Smooth muscle cell (in vitro differentiated cells): ENCODE measurements at regions not wholly inside any gene's neighbourhood (a gene's known extent, or its start where the extent isn't known, plus 50 kb on each side); places are given as distances from the start of the nearest gene placed in this dataset.

ENCODE experiments used
- DNase-seq: peaks from one replicate; lab custom pipeline; 2025; ENCODE audit not compliant: unreplicated experiment; lab: John Stamatoyannopoulos, UW
- H2AFZ ChIP-seq: fragments of 200-600 bp; sonication (generic); 2 replicates; pipeline ENCODE4 v1.6.0; 2016; ENCODE audit warnings: antibody characterized with exemption, low read depth, mild to moderate bottlenecking
- H3F3A ChIP-seq: fragments of 200-600 bp; sonication (generic); 2 replicates; pipeline ENCODE4 v1.6.0; 2017; ENCODE audit warnings: antibody characterized with exemption, low read depth
- H3K27ac ChIP-seq: fragments of 200-600 bp; sonication (generic); 2 replicates; pipeline ENCODE4 v1.5.1; 2016; ENCODE audit warnings: low read depth, mild to moderate bottlenecking
- H3K27me3 ChIP-seq: fragments of 200-600 bp; sonication (generic); 2 replicates; pipeline ENCODE4 v1.6.1; 2016; ENCODE audit warnings: low read depth, mild to moderate bottlenecking
- H3K36me3 ChIP-seq: fragments of 200-600 bp; sonication (generic); 2 replicates; pipeline ENCODE4 v1.5.1; 2016; ENCODE audit warnings: low read depth
- H3K4me1 ChIP-seq: fragments of 200-600 bp; sonication (generic); 2 replicates; pipeline ENCODE4 v1.5.1; 2016; ENCODE audit warnings: low read depth
- H3K4me2 ChIP-seq: fragments of 200-600 bp; sonication (generic); 2 replicates; pipeline ENCODE4 v1.6.0; 2016; ENCODE audit warnings: mild to moderate bottlenecking
- H3K4me3 ChIP-seq: fragments of 200-600 bp; sonication (generic); 2 replicates; pipeline ENCODE4 v1.5.1; 2016; ENCODE audit warnings: mild to moderate bottlenecking
- H3K79me2 ChIP-seq: fragments of 200-600 bp; sonication (generic); 2 replicates; pipeline ENCODE4 v1.6.0; 2016; ENCODE audit warnings: low read depth, mild to moderate bottlenecking
- H3K9ac ChIP-seq: fragments of 200-600 bp; sonication (generic); 2 replicates; pipeline ENCODE4 v1.6.0; 2016; ENCODE audit warnings: low read depth
- H3K9me3 ChIP-seq: fragments of 200-600 bp; sonication (generic); replicated peaks from 2 replicates; pipeline ENCODE4 v1.5.1; 2016; ENCODE audit warnings: low read depth
- H4K20me1 ChIP-seq: fragments of 200-600 bp; sonication (generic); 2 replicates; pipeline ENCODE4 v1.6.0; 2016; ENCODE audit warnings: low read depth
- CTCF ChIP-seq: fragments of 200-600 bp; sonication (generic); IDR thresholded peaks from 2 replicates; pipeline ENCODE4 v1.5.1; 2017; ENCODE audit warnings: borderline replicate concordance, mild to moderate bottlenecking, antibody characterized with exemption; ENCODE audit not compliant: insufficient read depth, poor library complexity, severe bottlenecking
- WGBS: methylation state at CpG from one replicate; pipeline ENCODE4 v1.1.7; 2016; ENCODE audit warnings: low lambda C conversion rate; 5-methylcytosine and 5-hydroxymethylcytosine counted together

- H3K4me2 ChIP-seq: peak overlapping the region; percentile 3
- no peaks in the 10 kb centered on the region for H3F3A ChIP-seq
- no peaks in the 10 kb centered on the region for H3K9me3 ChIP-seq
- no peak overlapping the region for H3K4me3 ChIP-seq
- H3K9ac ChIP-seq: no peak overlapping the region
- H3K79me2 ChIP-seq: no peaks in the 10 kb centered on the region
- WGBS: 44% methylated on average over 5 of the region's 5 CpGs
- H3K27ac ChIP-seq: no peak overlapping the region
- H3K27me3 ChIP-seq: no peaks in the 10 kb centered on the region
- TF ChIP-seq CTCF: no peak
- peaks cover 7% of the 10 kb centered on the region for H3K4me1 ChIP-seq
- H3K36me3 ChIP-seq: no peaks in the 10 kb centered on the region
- H2AFZ ChIP-seq: no peak overlapping the region
- no peak for DNase-seq
- no peaks in the 10 kb centered on the region for H4K20me1 ChIP-seq
Measured at GRCh38 chr18:57915865-57916582, 112.9 kb upstream of the ATP8B1 start.

GRCh38 chr18:57915248-57915647 lies 112.1 kb upstream of the ATP8B1 start:
- Histone ChIP-seq H3K27ac (no peak overlapping the region), H3K79me2 (no peaks in the 10 kb centered on the region), H3K9ac (no peak overlapping the region), H3K9me3 (no peaks in the 10 kb centered on the region), H2AFZ (no peak overlapping the region), H3K4me1 (peaks cover 7% of the 10 kb centered on the region), H3K4me2 (peak overlapping the region; percentile 3), H3K36me3 (no peaks in the 10 kb centered on the region), H3F3A (no peaks in the 10 kb centered on the region), H3K27me3 (no peaks in the 10 kb centered on the region), H3K4me3 (no peak overlapping the region), H4K20me1 (no peaks in the 10 kb centered on the region)
- DNase-seq: no peak
- 50% methylated on average over 2 of the region's 2 CpGs for WGBS
- TF ChIP-seq CTCF: no peak

GRCh38 chr18:57913686-57914085 lies 110.6 kb upstream of the ATP8B1 start:
- Histone ChIP-seq H3K4me1 (peaks cover 10% of the 10 kb centered on the region), H3K79me2 (no peaks in the 10 kb centered on the region), H3K4me2 (no peak overlapping the region), H3K27ac (no peak overlapping the region), H3K27me3 (no peaks in the 10 kb centered on the region), H4K20me1 (no peaks in the 10 kb centered on the region), H3K36me3 (no peaks in the 10 kb centered on the region), H3K9ac (no peak overlapping the region), H3K4me3 (no peak overlapping the region), H3F3A (no peaks in the 10 kb centered on the region), H3K9me3 (no peaks in the 10 kb centered on the region), H2AFZ (no peak overlapping the region)
- no peak for DNase-seq
- no peak for TF ChIP-seq CTCF
- 55% methylated on average over 5 of the region's 5 CpGs for WGBS

- H3K79me2 ChIP-seq: no peaks in the 10 kb centered on the region
- peaks cover 7% of the 10 kb centered on the region for H3K4me1 ChIP-seq
- 89% methylated on average over 7 of the region's 7 CpGs for WGBS
- no peak overlapping the region for H3K4me2 ChIP-seq
- H3K9ac ChIP-seq: no peak overlapping the region
- no peaks in the 10 kb centered on the region for H3K27me3 ChIP-seq
- H3F3A ChIP-seq: no peaks in the 10 kb centered on the region
- H3K36me3 ChIP-seq: no peaks in the 10 kb centered on the region
- TF ChIP-seq CTCF: peak; percentile 22
- H3K27ac ChIP-seq: no peak overlapping the region
- no peak overlapping the region for H2AFZ ChIP-seq
- no peaks in the 10 kb centered on the region for H3K9me3 ChIP-seq
- H4K20me1 ChIP-seq: no peaks in the 10 kb centered on the region
- no peak for DNase-seq
- no peak overlapping the region for H3K4me3 ChIP-seq
Measured at GRCh38 chr18:57910817-57911216, 107.7 kb upstream of the ATP8B1 start.
